Esophagus squamous epithelium (tissue), 5 donors: ENCODE measurements at regions not wholly inside any gene's neighbourhood (a gene's known extent, or its start where the extent isn't known, plus 50 kb on each side); places are given as distances from the start of the nearest gene placed in this dataset.

Experiments used
- DNase-seq: peaks from one replicate; lab custom pipeline; 2025; lab: John Stamatoyannopoulos, UW
- H3K27ac ChIP-seq, 4 donors: fragments of 200-600 bp; sonication (generic); one replicate each; pipeline ENCODE4 v1.5.1; 2016 to 2019; ENCODE audit warnings: mild to moderate bottlenecking in 1 of 4
- H3K27me3 ChIP-seq, 4 donors: fragments of 200-600 bp; sonication (generic); 1 replicate in 3 of 4; 2 replicates in 1 of 4; pipeline versions ENCODE4 v1.5.1 to v1.6.0; 2017 to 2021; ENCODE audit warnings: antibody characterized with exemption in 1 of 4
- H3K36me3 ChIP-seq, 3 donors: fragments of 200-600 bp; sonication (generic); one replicate each; pipeline ENCODE4 v1.5.1; 2016 to 2019
- H3K4me1 ChIP-seq, 3 donors: fragments of 200-600 bp; sonication (generic); one replicate each; pipeline ENCODE4 v1.5.1; 2017 to 2019
- H3K4me3 ChIP-seq, 4 donors: fragments of 200-600 bp; sonication (generic); 1 replicate in 3 of 4; 2 replicates in 1 of 4; pipeline ENCODE4 v1.5.1; 2016 to 2019; ENCODE audit warnings: mild to moderate bottlenecking in 2 of 4, moderate library complexity in 1 of 4
- H3K9me3 ChIP-seq, 3 donors: fragments of 200-600 bp; sonication (generic); one replicate each; pipeline ENCODE4 v1.5.1; 2016 to 2019
- CTCF ChIP-seq, 6 experiments: fragments of 450-650 bp in 4 of 6; fragments of 200-600 bp in 2 of 6; sonication (generic) in 2 of 6; IDR thresholded peaks; one replicate each; pipeline ENCODE4 v1.5.1; 2016 to 2019; ENCODE audit warnings: antibody characterized with exemption in 6 of 6, mild to moderate bottlenecking in 4 of 6, moderate library complexity in 4 of 6
- POLR2A ChIP-seq, 4 donors: fragments of 450-650 bp; IDR thresholded peaks; one replicate each; pipeline ENCODE4 v1.6.1; 2017; ENCODE audit warnings: antibody characterized with exemption in 4 of 4, mild to moderate bottlenecking in 4 of 4, moderate library complexity in 3 of 4
- WGBS, 2 donors: methylation state at CpG; one replicate each; pipeline ENCODE4 v1.1.5; 2018; 5-methylcytosine and 5-hydroxymethylcytosine counted together
- intact Hi-C: fragments of 100-400 bp; cut with DNase I; formaldehyde crosslinking; loops from one replicate; pipeline ENCODE4 v1.15.0; 2022
- donor health status: DM: yes; HTN: yes; CAD: no.

- no peaks in the 10 kb centered on the region for H3K27me3 ChIP-seq
- intact Hi-C loops: no loop called here
- no peaks in the 10 kb centered on the region for H3K36me3 ChIP-seq
- H3K4me1 ChIP-seq: no peaks in the 10 kb centered on the region
- no peak overlapping the region for H3K4me3 ChIP-seq
- H3K27ac ChIP-seq: no peak overlapping the region
- no peaks in the 10 kb centered on the region for H3K9me3 ChIP-seq
- 43 to 55% methylated on average over 2 of the region's 2 CpGs for WGBS, 2 donors
- no peak for TF ChIP-seq POLR2A (IDR thresholded peaks at IDR 0.05)
- TF ChIP-seq CTCF (IDR thresholded peaks at IDR 0.05): no peak
- no peak for DNase-seq
Measured at GRCh38 chr3:3346556-3346955, 167.1 kb upstream of the CRBN start.

DNA sequence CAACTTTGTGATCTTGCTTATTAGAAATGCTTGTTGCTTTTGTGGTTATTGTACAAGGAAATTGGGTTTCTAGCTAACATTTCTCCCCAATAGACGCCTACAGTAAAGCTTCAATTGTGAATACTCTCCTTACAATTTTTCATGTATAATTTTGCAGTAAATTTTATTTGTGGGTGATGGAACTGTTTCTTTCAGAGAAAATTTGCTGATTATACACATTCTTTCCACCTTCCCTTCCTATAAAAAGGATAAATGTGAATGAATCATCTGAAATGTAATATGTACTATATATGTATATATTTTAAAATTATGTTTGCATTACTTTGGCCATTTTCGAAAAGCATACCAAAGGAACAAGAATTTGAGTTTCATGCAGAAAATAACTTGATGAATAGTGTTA, 162.7 kb upstream of the CRBN start:
- no peak for DNase-seq

GRCh38 chr3:3340965-3341895, 161.7 kb upstream of the CRBN start:
- no peak for TF ChIP-seq CTCF (IDR thresholded peaks at IDR 0.05)
- TF ChIP-seq POLR2A (IDR thresholded peaks at IDR 0.05): no peak
- 78 to 85% methylated on average over 6 of the region's 6 CpGs for WGBS, 2 donors
- Histone ChIP-seq H3K27me3 (no peaks in the 10 kb centered on the region), H3K36me3 (no peaks in the 10 kb centered on the region), H3K9me3 (no peaks in the 10 kb centered on the region), H3K27ac (no peak overlapping the region), H3K4me1 (no peaks in the 10 kb centered on the region), H3K4me3 (no peak overlapping the region)
- intact Hi-C loops: no loop called here
- no peak for DNase-seq

More for the DNA sequence above, 162.7 kb upstream of the CRBN start:
- Histone ChIP-seq H3K27me3 (no peaks in the 10 kb centered on the region), H3K9me3 (no peaks in the 10 kb centered on the region), H3K4me3 (no peak overlapping the region), H3K36me3 (no peaks in the 10 kb centered on the region), H3K4me1 (no peaks in the 10 kb centered on the region), H3K27ac (no peak overlapping the region)
- 64 to 66% methylated on average over 2 of the region's 2 CpGs for WGBS, 2 donors
- TF ChIP-seq POLR2A (IDR thresholded peaks at IDR 0.05): no peak
- no peak for TF ChIP-seq CTCF (IDR thresholded peaks at IDR 0.05)
- intact Hi-C loops: no loop called here

DNA sequence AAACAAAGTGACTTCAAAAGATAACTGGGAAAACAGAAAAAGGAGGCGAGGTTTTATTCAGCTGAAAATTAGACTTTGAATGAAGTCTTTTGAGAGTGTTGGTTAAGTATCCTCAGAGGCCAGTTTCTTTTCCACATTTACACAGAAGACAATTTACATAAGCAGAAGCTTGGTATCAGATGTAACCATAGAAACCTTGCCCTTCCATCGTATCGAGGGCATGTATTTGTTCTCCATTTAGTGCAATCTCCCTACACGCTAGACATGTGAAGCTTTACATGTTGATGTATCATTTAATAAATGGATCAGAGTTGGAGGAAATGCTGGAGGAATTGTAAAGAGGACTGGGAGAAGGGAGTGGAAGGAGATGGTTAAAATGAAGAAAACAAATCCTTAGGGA, 161.0 kb upstream of the CRBN start:
- H3K27ac ChIP-seq: no peak overlapping the region
- no peaks in the 10 kb centered on the region for H3K36me3 ChIP-seq
- TF ChIP-seq CTCF (IDR thresholded peaks at IDR 0.05) (no peak), POLR2A (IDR thresholded peaks at IDR 0.05) (no peak)
- H3K27me3 ChIP-seq: no peaks in the 10 kb centered on the region
- DNase-seq: no peak
- intact Hi-C loops: no loop called here
- 36 to 55% methylated on average over 4 of the region's 4 CpGs for WGBS, 2 donors
- no peaks in the 10 kb centered on the region for H3K4me1 ChIP-seq
- no peaks in the 10 kb centered on the region for H3K9me3 ChIP-seq
- H3K4me3 ChIP-seq: no peak overlapping the region

DNA sequence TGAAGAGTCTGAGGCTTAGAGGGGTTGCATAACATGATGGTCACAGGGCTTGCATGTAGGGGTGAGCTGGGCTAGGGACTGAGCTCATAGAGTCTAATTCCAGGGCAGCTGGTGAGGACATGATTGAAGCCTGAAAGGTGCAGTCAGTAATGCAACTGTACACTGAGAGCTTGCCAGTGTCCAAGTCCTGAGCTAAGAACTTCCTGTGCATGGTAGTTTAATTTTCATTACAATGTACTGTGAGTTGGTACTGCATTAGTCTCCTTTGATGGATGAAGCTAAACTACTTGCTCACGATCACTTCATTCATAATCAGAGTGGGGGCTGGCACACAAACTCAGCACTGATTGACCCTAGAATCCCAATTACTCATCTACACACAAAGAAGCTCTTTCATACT, 156.4 kb upstream of the CRBN start:
- no peaks in the 10 kb centered on the region for H3K9me3 ChIP-seq

More for the DNA sequence above, 156.4 kb upstream of the CRBN start:
- Histone ChIP-seq H3K4me3 (no peak overlapping the region), H3K4me1 (no peaks in the 10 kb centered on the region), H3K27ac (no peak overlapping the region), H3K27me3 (no peaks in the 10 kb centered on the region), H3K36me3 (no peaks in the 10 kb centered on the region)
- intact Hi-C loops: no loop called here
- no peak for TF ChIP-seq CTCF (IDR thresholded peaks at IDR 0.05)
- TF ChIP-seq POLR2A (IDR thresholded peaks at IDR 0.05): no peak
- WGBS, 2 donors: 73 to 94% methylated on average over 1 of the region's 1 CpG
- no peak for DNase-seq
